ENCODE measurements at regions not wholly inside any gene's neighbourhood (a gene's known extent, or its start where the extent isn't known, plus 50 kb on each side); places are given as distances from the start of the nearest gene placed in this dataset.

GRCh38 chr10:109624939-109625338 is 298.4 kb downstream of the XPNPEP1 start:
- Mint-ChIP-seq H3K4me3 (no peak overlapping the region), H3K4me1 (no peaks in the 10 kb centered on the region), H3K9me3 (peaks cover 42% of the 10 kb centered on the region), H3K27ac (no peak overlapping the region), H3K27me3 (ENCODE audit: insufficient read depth, low read depth, poor library complexity) (peaks cover 1% of the 10 kb centered on the region), H3K36me3 (ENCODE audit: low read depth) (no peaks in the 10 kb centered on the region)
- Histone ChIP-seq H3F3A (replicated peaks; ENCODE audit: low read depth) (no peaks in the 10 kb centered on the region), H3K4me2 (no peak overlapping the region), H3K4me1 (ENCODE audit: insufficient read depth) (no peaks in the 10 kb centered on the region), H4K20me1 (replicated peaks; ENCODE audit: insufficient read depth) (no peaks in the 10 kb centered on the region), H3K27ac (ENCODE audit: low read depth) (no peak overlapping the region), H2AFZ (no peak overlapping the region), H3K27me3 (ENCODE audit: insufficient read depth) (no peaks in the 10 kb centered on the region), H3K36me3 (ENCODE audit: insufficient read depth) (no peaks in the 10 kb centered on the region), H3K4me3 (no peak overlapping the region), H3K9me2 (ENCODE audit: insufficient read depth) (peaks cover 5% of the 10 kb centered on the region; the same call in 1 of the 2 replicates), H3K79me2 (replicated peaks; ENCODE audit: insufficient read depth) (no peaks in the 10 kb centered on the region)
- ATAC-seq (no peak), DNase-seq (ENCODE audit: low spot score) (no peak)
- TF ChIP-seq, protein P1, sequence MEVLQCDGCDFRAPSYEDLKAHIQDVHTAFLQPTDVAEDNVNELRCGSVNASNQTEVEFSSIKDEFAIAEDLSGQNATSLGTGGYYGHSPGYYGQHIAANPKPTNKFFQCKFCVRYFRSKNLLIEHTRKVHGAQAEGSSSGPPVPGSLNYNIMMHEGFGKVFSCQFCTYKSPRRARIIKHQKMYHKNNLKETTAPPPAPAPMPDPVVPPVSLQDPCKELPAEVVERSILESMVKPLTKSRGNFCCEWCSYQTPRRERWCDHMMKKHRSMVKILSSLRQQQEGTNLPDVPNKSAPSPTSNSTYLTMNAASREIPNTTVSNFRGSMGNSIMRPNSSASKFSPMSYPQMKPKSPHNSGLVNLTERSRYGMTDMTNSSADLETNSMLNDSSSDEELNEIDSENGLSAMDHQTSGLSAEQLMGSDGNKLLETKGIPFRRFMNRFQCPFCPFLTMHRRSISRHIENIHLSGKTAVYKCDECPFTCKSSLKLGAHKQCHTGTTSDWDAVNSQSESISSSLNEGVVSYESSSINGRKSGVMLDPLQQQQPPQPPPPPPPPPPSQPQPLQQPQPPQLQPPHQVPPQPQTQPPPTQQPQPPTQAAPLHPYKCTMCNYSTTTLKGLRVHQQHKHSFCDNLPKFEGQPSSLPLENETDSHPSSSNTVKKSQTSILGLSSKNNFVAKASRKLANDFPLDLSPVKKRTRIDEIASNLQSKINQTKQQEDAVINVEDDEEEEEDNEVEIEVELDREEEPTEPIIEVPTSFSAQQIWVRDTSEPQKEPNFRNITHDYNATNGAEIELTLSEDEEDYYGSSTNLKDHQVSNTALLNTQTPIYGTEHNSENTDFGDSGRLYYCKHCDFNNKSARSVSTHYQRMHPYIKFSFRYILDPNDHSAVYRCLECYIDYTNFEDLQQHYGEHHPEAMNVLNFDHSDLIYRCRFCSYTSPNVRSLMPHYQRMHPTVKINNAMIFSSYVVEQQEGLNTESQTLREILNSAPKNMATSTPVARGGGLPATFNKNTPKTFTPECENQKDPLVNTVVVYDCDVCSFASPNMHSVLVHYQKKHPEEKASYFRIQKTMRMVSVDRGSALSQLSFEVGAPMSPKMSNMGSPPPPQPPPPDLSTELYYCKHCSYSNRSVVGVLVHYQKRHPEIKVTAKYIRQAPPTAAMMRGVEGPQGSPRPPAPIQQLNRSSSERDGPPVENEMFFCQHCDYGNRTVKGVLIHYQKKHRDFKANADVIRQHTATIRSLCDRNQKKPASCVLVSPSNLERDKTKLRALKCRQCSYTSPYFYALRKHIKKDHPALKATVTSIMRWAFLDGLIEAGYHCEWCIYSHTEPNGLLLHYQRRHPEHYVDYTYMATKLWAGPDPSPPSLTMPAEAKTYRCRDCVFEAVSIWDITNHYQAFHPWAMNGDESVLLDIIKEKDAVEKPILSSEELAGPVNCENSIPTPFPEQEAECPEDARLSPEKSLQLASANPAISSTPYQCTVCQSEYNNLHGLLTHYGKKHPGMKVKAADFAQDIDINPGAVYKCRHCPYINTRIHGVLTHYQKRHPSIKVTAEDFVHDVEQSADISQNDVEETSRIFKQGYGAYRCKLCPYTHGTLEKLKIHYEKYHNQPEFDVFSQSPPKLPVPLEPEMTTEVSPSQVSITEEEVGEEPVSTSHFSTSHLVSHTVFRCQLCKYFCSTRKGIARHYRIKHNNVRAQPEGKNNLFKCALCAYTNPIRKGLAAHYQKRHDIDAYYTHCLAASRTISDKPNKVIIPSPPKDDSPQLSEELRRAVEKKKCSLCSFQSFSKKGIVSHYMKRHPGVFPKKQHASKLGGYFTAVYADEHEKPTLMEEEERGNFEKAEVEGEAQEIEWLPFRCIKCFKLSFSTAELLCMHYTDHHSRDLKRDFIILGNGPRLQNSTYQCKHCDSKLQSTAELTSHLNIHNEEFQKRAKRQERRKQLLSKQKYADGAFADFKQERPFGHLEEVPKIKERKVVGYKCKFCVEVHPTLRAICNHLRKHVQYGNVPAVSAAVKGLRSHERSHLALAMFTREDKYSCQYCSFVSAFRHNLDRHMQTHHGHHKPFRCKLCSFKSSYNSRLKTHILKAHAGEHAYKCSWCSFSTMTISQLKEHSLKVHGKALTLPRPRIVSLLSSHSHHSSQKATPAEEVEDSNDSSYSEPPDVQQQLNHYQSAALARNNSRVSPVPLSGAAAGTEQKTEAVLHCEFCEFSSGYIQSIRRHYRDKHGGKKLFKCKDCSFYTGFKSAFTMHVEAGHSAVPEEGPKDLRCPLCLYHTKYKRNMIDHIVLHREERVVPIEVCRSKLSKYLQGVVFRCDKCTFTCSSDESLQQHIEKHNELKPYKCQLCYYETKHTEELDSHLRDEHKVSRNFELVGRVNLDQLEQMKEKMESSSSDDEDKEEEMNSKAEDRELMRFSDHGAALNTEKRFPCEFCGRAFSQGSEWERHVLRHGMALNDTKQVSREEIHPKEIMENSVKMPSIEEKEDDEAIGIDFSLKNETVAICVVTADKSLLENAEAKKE (CRISPR knock-in tag; IDR thresholded peaks at IDR 0.05) = no peak
- TF ChIP-seq ZNF114 (CRISPR knock-in tag; IDR thresholded peaks at IDR 0.05) (no peak), EZH2 (IDR thresholded peaks at IDR 0.05; ENCODE audit: low read depth, unreplicated experiment) (no peak), POLR2AphosphoS5 (IDR thresholded peaks at IDR 0.05; ENCODE audit: low read depth) (no peak), STAT1 (IDR thresholded peaks at IDR 0.05; ENCODE audit: unreplicated experiment) (no peak), REST (IDR thresholded peaks at IDR 0.05; ENCODE audit: unreplicated experiment) (no peak), JUNB (IDR thresholded peaks at IDR 0.05; ENCODE audit: unreplicated experiment) (no peak), NANOG (IDR thresholded peaks at IDR 0.05; ENCODE audit: borderline replicate concordance) (no peak), ETS1 (IDR thresholded peaks at IDR 0.05) (no peak), ZNF331 (CRISPR knock-in tag; IDR thresholded peaks at IDR 0.05; ENCODE audit: low read depth) (no peak), EZH2phosphoT487 (IDR thresholded peaks at IDR 0.05; ENCODE audit: unreplicated experiment) (no peak), CREB1 (CRISPR knock-in tag; IDR thresholded peaks at IDR 0.05; ENCODE audit: low read depth) (no peak)
- TF ChIP-seq, protein P2, sequence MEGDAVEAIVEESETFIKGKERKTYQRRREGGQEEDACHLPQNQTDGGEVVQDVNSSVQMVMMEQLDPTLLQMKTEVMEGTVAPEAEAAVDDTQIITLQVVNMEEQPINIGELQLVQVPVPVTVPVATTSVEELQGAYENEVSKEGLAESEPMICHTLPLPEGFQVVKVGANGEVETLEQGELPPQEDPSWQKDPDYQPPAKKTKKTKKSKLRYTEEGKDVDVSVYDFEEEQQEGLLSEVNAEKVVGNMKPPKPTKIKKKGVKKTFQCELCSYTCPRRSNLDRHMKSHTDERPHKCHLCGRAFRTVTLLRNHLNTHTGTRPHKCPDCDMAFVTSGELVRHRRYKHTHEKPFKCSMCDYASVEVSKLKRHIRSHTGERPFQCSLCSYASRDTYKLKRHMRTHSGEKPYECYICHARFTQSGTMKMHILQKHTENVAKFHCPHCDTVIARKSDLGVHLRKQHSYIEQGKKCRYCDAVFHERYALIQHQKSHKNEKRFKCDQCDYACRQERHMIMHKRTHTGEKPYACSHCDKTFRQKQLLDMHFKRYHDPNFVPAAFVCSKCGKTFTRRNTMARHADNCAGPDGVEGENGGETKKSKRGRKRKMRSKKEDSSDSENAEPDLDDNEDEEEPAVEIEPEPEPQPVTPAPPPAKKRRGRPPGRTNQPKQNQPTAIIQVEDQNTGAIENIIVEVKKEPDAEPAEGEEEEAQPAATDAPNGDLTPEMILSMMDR (conservative IDR thresholded peaks at IDR 0.05; ENCODE audit: low read depth in 2 of 2) = no peak

Data from GM23338 (cell line).